Pancreas (tissue), 10 donors: ENCODE measurements at regions not wholly inside any gene's neighbourhood (a gene's known extent, or its start where the extent isn't known, plus 50 kb on each side); places are given as distances from the start of the nearest gene placed in this dataset.

Source experiments
- ATAC-seq, 4 donors: fragments of 200-7000 bp; cut with Tn5 transposase; one replicate each; pipeline versions ENCODE4 v1.8.0 to v1.9.1; 2020; ENCODE audit warnings: mild to moderate bottlenecking in 4 of 4, moderate library complexity in 4 of 4
- DNase-seq, 6 donors: peaks; one replicate each; pipeline ENCODE4 v3.0.0-alpha.2; 2020
- FAIRE-seq: peaks from 2 replicates; lab custom pipeline; 2012; peaks lifted over from hg19 to GRCh38; lab: Jason Lieb, UNC
- H3K27ac ChIP-seq, 4 donors: fragments of 200-600 bp; sonication (generic); 1 replicate in 3 of 4; 2 replicates in 1 of 4; pipeline versions ENCODE4 v1.5.0 to v1.8.0; 2020
- H3K27me3 ChIP-seq, 4 donors: fragments of 200-600 bp; one replicate each; pipeline ENCODE4 v1.8.0; 2021
- H3K36me3 ChIP-seq, 3 donors: fragments of 200-600 bp; sonication (generic) in 1 of 3; one replicate each; pipeline versions ENCODE4 v1.5.0 to v1.8.0; 2020 to 2021
- H3K4me1 ChIP-seq, 3 donors: fragments of 200-600 bp; one replicate each; pipeline ENCODE4 v1.8.0; 2021
- H3K4me3 ChIP-seq, 4 donors: fragments of 200-600 bp; sonication (generic) in 2 of 4; one replicate each; pipeline versions ENCODE4 v1.5.0 to v1.8.0; 2020 to 2021
- H3K9me3 ChIP-seq, 4 donors: fragments of 200-600 bp; one replicate each; pipeline ENCODE4 v1.8.0; 2021
- CTCF ChIP-seq, 4 donors: fragments of 200-600 bp; sonication (generic) in 3 of 4; IDR thresholded peaks; one replicate each; pipeline versions ENCODE4 v1.5.0 to v1.8.0; 2021; ENCODE audit warnings: antibody characterized with exemption in 4 of 4
- WGBS, 2 donors: extraction: QIAGEN DNeasy Blood & Tissue Kit; methylation state at CpG; one replicate each; pipeline ENCODE4 v1.1.7; 2013; 5-methylcytosine and 5-hydroxymethylcytosine counted together
- intact Hi-C, 3 donors: fragments of 100-400 bp; cut with DNase I; formaldehyde crosslinking; loops; one replicate each; pipeline versions ENCODE4 v1.11.1 to v1.14.2; 2022
- donor health status: healthy with polysubstance abuse.
- donor health status: DM: no; HTN: no; CAD: no; lungs with moderate emphysema.
- donor health status: DM: no; HTN: no; CAD: no.
- donor health status: control.
- donor health status: control.
- donor health status: Bipolar disorder and iron deficiency.
- donor health status: DM: yes; HTN: yes; CAD: no.
- donor health status: DM: no; HTN: no; CAD: no.
- donor health status: DM: no; HTN: no; CAD: no.
- donor health status: DM: yes; HTN: yes; CAD: no.

GRCh38 chr2:188645986-188646385 is 328.2 kb upstream of the COL3A1 start:
- H3K36me3 ChIP-seq, result no peaks in the 10 kb centered on the region
- H3K9me3 ChIP-seq, result peaks cover 0 to 4% (median 0%) of the 10 kb centered on the region in 4 donors
- no peaks in the 10 kb centered on the region for H3K27me3 ChIP-seq
- no peaks in the 10 kb centered on the region for H3K4me1 ChIP-seq
- intact Hi-C loops, result no loop called here
- no peak overlapping the region for H3K27ac ChIP-seq
- ATAC-seq (no peak), FAIRE-seq (no peak), DNase-seq (no peak)
- WGBS, 2 donors, result 47 to 49% methylated on average over 2 of the region's 2 CpGs
- no peak for TF ChIP-seq CTCF (IDR thresholded peaks at IDR 0.05)
- no peak overlapping the region for H3K4me3 ChIP-seq

- no peak overlapping the region for H3K27ac ChIP-seq
- WGBS, 2 donors, result 78 to 83% methylated on average over 3 of the region's 3 CpGs
- no peak for TF ChIP-seq CTCF (IDR thresholded peaks at IDR 0.05)
- DNase-seq (no peak), ATAC-seq (no peak), FAIRE-seq (no peak)
- no peaks in the 10 kb centered on the region for H3K36me3 ChIP-seq
- peaks cover 0 to 4% (median 0%) of the 10 kb centered on the region in 4 donors for H3K9me3 ChIP-seq
- H3K27me3 ChIP-seq, result no peaks in the 10 kb centered on the region
- no peak overlapping the region for H3K4me3 ChIP-seq
- intact Hi-C loops, result no loop called here
- H3K4me1 ChIP-seq, result no peaks in the 10 kb centered on the region
Measured at GRCh38 chr2:188647430-188648070, 326.6 kb upstream of the COL3A1 start.

- WGBS, 2 donors, result 81 to 88% methylated on average over 1 of the region's 1 CpG
- no peak for ATAC-seq
- no peak for TF ChIP-seq CTCF (IDR thresholded peaks at IDR 0.05)
- no peak for FAIRE-seq
- Histone ChIP-seq H3K4me1 (no peaks in the 10 kb centered on the region), H3K27ac (no peak overlapping the region), H3K9me3 (no peaks in the 10 kb centered on the region), H3K4me3 (no peak overlapping the region), H3K27me3 (no peaks in the 10 kb centered on the region), H3K36me3 (no peaks in the 10 kb centered on the region)
- intact Hi-C loops, result no loop called here
- DNase-seq, result no peak
Measured at GRCh38 chr2:188659656-188660406, 314.3 kb upstream of the COL3A1 start.

- FAIRE-seq, result no peak
Measured at GRCh38 chr2:188663301-188663700, 310.9 kb upstream of the COL3A1 start.

More at GRCh38 chr2:188663301-188663700, 310.9 kb upstream of the COL3A1 start:
- Histone ChIP-seq H3K4me3 (no peak overlapping the region), H3K27ac (no peak overlapping the region), H3K9me3 (no peaks in the 10 kb centered on the region), H3K4me1 (no peaks in the 10 kb centered on the region), H3K36me3 (no peaks in the 10 kb centered on the region), H3K27me3 (no peaks in the 10 kb centered on the region)
- ATAC-seq, result no peak
- 79 to 80% methylated on average over 2 of the region's 2 CpGs for WGBS, 2 donors
- intact Hi-C loops, result no loop called here
- no peak for TF ChIP-seq CTCF (IDR thresholded peaks at IDR 0.05)
- no peak for DNase-seq
